B cell (primary cell): ENCODE measurements at regions not wholly inside any gene's neighbourhood (a gene's known extent, or its start where the extent isn't known, plus 50 kb on each side); places are given as distances from the start of the nearest gene placed in this dataset.

ENCODE experiments used
- ATAC-seq: fragments of 200-7000 bp; cut with Tn5 transposase; one replicate; pipeline ENCODE4 v1.10.0; 2021; ENCODE audit warnings: low read depth, mild to moderate bottlenecking, moderate number of reproducible peaks, moderate library complexity
- CTCF ChIA-PET: fragments of 350-600 bp; sonication (Branson Sonifier 250); formaldehyde crosslinking; loops from one replicate; lab custom pipeline; 2021; ENCODE audit warnings: antibody characterized with exemption, inconsistent platforms; lab: Charles Lee
- POLR2A ChIA-PET: fragments of 350-600 bp; sonication (Branson Sonifier 250); formaldehyde crosslinking; loops from one replicate; lab custom pipeline; 2021; ENCODE audit warnings: antibody characterized with exemption; lab: Charles Lee
- DNase-seq: peaks from one replicate; pipeline ENCODE4 v3.0.0; 2013
- H2AFZ ChIP-seq: 2 replicates; pipeline ENCODE4 v1.6.1; 2012; ENCODE audit warnings: mild to moderate bottlenecking, low read depth, low read length; ENCODE audit not compliant: insufficient read depth, poor library complexity, severe bottlenecking
- H3K27ac ChIP-seq, 2 donors: 1 replicate in 1 of 2; 2 replicates in 1 of 2; pipeline ENCODE4 v1.5.1; 2012 to 2013; ENCODE audit warnings: low read length in 2 of 2, mild to moderate bottlenecking in 2 of 2, moderate library complexity in 1 of 2
- H3K27me3 ChIP-seq, 4 experiments: fragments of 200-600 bp in 1 of 4; sonication (generic) in 1 of 4; replicated peaks in 1 of 4; 1 replicate in 2 of 4; 2 replicates in 2 of 4; pipeline versions ENCODE4 v1.6.1 to v1.7.0; 2013 to 2016; ENCODE audit warnings: low read length in 3 of 4, mild to moderate bottlenecking in 2 of 4, mixed read lengths in 1 of 4, moderate library complexity in 1 of 4; ENCODE audit not compliant: insufficient read depth in 4 of 4, control insufficient read depth in 3 of 4; ENCODE audit errors: control extremely low read depth in 1 of 4
- H3K36me3 ChIP-seq, 2 experiments: replicated peaks in 1 of 2; 1 replicate in 1 of 2; 2 replicates in 1 of 2; pipeline versions ENCODE4 v1.6.1 to v1.7.1; 2013; ENCODE audit warnings: low read length in 1 of 2; ENCODE audit not compliant: insufficient read depth in 2 of 2, control insufficient read depth in 1 of 2; ENCODE audit errors: control extremely low read depth in 1 of 2, extremely low read depth in 1 of 2
- H3K4me1 ChIP-seq, 2 donors: fragments of 200-600 bp in 1 of 2; sonication (generic) in 1 of 2; 1 replicate in 1 of 2; 2 replicates in 1 of 2; pipeline versions ENCODE4 v1.5.1 to v1.6.1; 2013 to 2017; ENCODE audit warnings: low read length in 2 of 2; ENCODE audit not compliant: control insufficient read depth in 2 of 2, insufficient read depth in 2 of 2
- H3K4me2 ChIP-seq: replicated peaks from 2 replicates; pipeline ENCODE3; 2012; ENCODE audit warnings: mild to moderate bottlenecking, low read depth, low read length; ENCODE audit not compliant: poor library complexity, severe bottlenecking
- H3K4me3 ChIP-seq, 5 experiments: fragments of 200-600 bp in 1 of 5; sonication (generic) in 1 of 5; 1 replicate in 3 of 5; 2 replicates in 2 of 5; pipeline versions ENCODE4 v1.5.1 to v1.7.0; 2011 to 2016; ENCODE audit warnings: low read length in 4 of 5, mild to moderate bottlenecking in 4 of 5, low read depth in 2 of 5, control low read depth in 1 of 5, moderate library complexity in 1 of 5; ENCODE audit not compliant: insufficient read depth in 1 of 5; ENCODE audit errors: control extremely low read depth in 1 of 5, extremely low read depth in 1 of 5
- H3K79me2 ChIP-seq: fragments of 200-600 bp; sonication (generic); one replicate; pipeline ENCODE4 v1.6.0; 2016; ENCODE audit warnings: low read length; ENCODE audit not compliant: control insufficient read depth, insufficient read depth
- H3K9ac ChIP-seq: fragments of 200-600 bp; sonication (generic); 2 replicates; pipeline ENCODE4 v1.6.1; 2017; ENCODE audit warnings: mild to moderate bottlenecking, low read length, moderate library complexity
- H3K9me3 ChIP-seq, 3 donors: one replicate each; pipeline versions ENCODE4 v1.6.1 to v1.7.1; 2013; ENCODE audit warnings: low read length in 2 of 3; ENCODE audit not compliant: control insufficient read depth in 2 of 3, insufficient read depth in 1 of 3; ENCODE audit errors: control extremely low read depth in 1 of 3
- H4K20me1 ChIP-seq: 2 replicates; pipeline ENCODE4 v1.6.0; 2012; ENCODE audit warnings: mild to moderate bottlenecking, low read length; ENCODE audit not compliant: insufficient read depth, control insufficient read depth, poor library complexity, severe bottlenecking
- H3K27ac Mint-ChIP-seq: one replicate; pipeline ENCODE4 v1.8.0; 2021; ENCODE audit warnings: mixed read lengths
- H3K27me3 Mint-ChIP-seq: one replicate; pipeline ENCODE4 v1.8.0; 2021; ENCODE audit warnings: mixed read lengths
- H3K4me1 Mint-ChIP-seq: one replicate; pipeline ENCODE4 v1.8.0; 2021; ENCODE audit warnings: mixed read lengths
- H3K4me3 Mint-ChIP-seq: one replicate; pipeline ENCODE4 v1.8.0; 2021; ENCODE audit warnings: mixed read lengths
- H3K9me3 Mint-ChIP-seq: one replicate; pipeline ENCODE4 v1.8.0; 2022; ENCODE audit warnings: mixed read lengths; ENCODE audit not compliant: insufficient read depth
- EZH2 ChIP-seq: IDR thresholded peaks from 2 replicates; pipeline ENCODE4 v1.6.1; 2012; ENCODE audit warnings: borderline replicate concordance, low read depth, mild to moderate bottlenecking, moderate library complexity, low read length; ENCODE audit not compliant: insufficient read depth, poor library complexity, severe bottlenecking
- WGBS: methylation state at CpG from one replicate; pipeline ENCODE4 v1.1.5; 2013; ENCODE audit warnings: missing lambda C conversion rate; ENCODE audit not compliant: insufficient coverage; 5-methylcytosine and 5-hydroxymethylcytosine counted together
- intact Hi-C: fragments of 100-400 bp; cut with micrococcal nuclease; formaldehyde crosslinking; loops from one replicate; pipeline ENCODE4 v1.10.0; 2022
- TF ChIP-seq, protein P1 (sequence below): fragments of 200-600 bp; IDR thresholded peaks from one replicate; pipeline ENCODE4 v1.8.0; 2022; ENCODE audit warnings: antibody characterized with exemption, mild to moderate bottlenecking

DNA sequence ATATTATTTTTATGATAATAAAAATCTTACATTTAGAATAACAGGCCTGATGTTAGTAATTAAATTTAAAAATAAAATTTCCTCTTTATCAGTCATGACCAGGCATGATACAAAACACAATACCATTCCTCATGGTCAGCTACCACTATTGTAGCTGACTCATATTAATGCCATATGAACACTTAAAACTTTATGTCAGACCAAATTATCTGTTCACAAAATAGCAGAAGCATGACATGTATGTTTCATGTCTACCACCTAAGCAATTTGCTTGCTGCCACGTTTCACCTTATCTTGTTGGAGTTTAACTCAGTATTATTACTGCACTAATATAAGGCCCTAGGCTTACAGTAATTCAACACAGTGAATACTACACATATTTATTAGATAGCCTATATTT, 65.7 kb downstream of the HTR1B start:
- CTCF ChIA-PET: no interaction called here
- H3K27ac Mint-ChIP-seq: no peak overlapping the region
- no peaks in the 10 kb centered on the region for H3K27me3 Mint-ChIP-seq
- H3K4me3 Mint-ChIP-seq: no peak overlapping the region
- no peaks in the 10 kb centered on the region for H3K79me2 ChIP-seq
- TF ChIP-seq, protein P1, sequence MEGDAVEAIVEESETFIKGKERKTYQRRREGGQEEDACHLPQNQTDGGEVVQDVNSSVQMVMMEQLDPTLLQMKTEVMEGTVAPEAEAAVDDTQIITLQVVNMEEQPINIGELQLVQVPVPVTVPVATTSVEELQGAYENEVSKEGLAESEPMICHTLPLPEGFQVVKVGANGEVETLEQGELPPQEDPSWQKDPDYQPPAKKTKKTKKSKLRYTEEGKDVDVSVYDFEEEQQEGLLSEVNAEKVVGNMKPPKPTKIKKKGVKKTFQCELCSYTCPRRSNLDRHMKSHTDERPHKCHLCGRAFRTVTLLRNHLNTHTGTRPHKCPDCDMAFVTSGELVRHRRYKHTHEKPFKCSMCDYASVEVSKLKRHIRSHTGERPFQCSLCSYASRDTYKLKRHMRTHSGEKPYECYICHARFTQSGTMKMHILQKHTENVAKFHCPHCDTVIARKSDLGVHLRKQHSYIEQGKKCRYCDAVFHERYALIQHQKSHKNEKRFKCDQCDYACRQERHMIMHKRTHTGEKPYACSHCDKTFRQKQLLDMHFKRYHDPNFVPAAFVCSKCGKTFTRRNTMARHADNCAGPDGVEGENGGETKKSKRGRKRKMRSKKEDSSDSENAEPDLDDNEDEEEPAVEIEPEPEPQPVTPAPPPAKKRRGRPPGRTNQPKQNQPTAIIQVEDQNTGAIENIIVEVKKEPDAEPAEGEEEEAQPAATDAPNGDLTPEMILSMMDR: no peak
- TF ChIP-seq EZH2: no peak
- H3K36me3 ChIP-seq: no peaks in the 10 kb centered on the region
- H3K27me3 ChIP-seq: no peaks in the 10 kb centered on the region
- H3K4me1 ChIP-seq: no peaks in the 10 kb centered on the region
- no peak overlapping the region for H3K4me2 ChIP-seq
- ATAC-seq (no peak), DNase-seq (no peak)
- H3K9me3 Mint-ChIP-seq: no peaks in the 10 kb centered on the region
- no peak overlapping the region for H3K9ac ChIP-seq
- WGBS: no CpG with 5 or more reads among the region's 1 CpG
- H3K27ac ChIP-seq: no peak overlapping the region
- H3K4me1 Mint-ChIP-seq: no peaks in the 10 kb centered on the region
- intact Hi-C loops: no loop called here
- no peaks in the 10 kb centered on the region for H4K20me1 ChIP-seq
- H3K4me3 ChIP-seq: no peak overlapping the region
- POLR2A ChIA-PET: no interaction called here
- H2AFZ ChIP-seq: no peak overlapping the region
- no peaks in the 10 kb centered on the region for H3K9me3 ChIP-seq

DNA sequence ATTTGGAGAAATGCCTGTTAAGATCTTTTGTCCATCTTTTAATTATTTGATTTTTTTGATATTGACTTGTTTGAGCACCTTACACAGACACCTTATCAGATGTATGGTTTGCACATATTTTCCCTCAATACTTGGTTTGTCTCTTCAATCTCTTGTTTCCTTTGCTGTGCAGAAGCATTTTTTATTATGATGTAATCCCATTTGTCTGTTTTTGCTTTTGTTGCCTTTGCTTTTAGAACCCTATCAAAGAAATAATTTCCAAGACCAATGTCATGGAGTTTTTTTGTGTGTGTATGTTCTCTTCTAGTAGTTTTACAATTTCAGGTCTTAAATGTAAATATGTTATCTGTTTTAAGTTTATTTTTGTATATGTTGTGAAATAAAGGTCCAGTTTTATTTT, 73.9 kb downstream of the HTR1B start:
- Mint-ChIP-seq H3K27me3 (no peaks in the 10 kb centered on the region), H3K27ac (no peak overlapping the region), H3K4me3 (no peak overlapping the region), H3K9me3 (peaks cover 2% of the 10 kb centered on the region), H3K4me1 (no peaks in the 10 kb centered on the region)
- DNase-seq: no peak
- Histone ChIP-seq H3K4me3 (no peak overlapping the region), H3K27ac (no peak overlapping the region), H3K27me3 (no peaks in the 10 kb centered on the region), H3K4me1 (no peaks in the 10 kb centered on the region), H3K9ac (no peak overlapping the region), H3K79me2 (no peaks in the 10 kb centered on the region), H3K4me2 (no peak overlapping the region), H4K20me1 (no peaks in the 10 kb centered on the region), H2AFZ (no peak overlapping the region), H3K9me3 (peaks cover 0 to 4% (median 0%) of the 10 kb centered on the region in 3 donors), H3K36me3 (no peaks in the 10 kb centered on the region)
- POLR2A ChIA-PET: no interaction called here
- ATAC-seq: no peak
- TF ChIP-seq, protein P1: no peak
- TF ChIP-seq EZH2: no peak
- intact Hi-C loops: no loop called here
- CTCF ChIA-PET: no interaction called here
